OCI-LY1 (cell line): ENCODE measurements at regions not wholly inside any gene's neighbourhood (a gene's known extent, or its start where the extent isn't known, plus 50 kb on each side); places are given as distances from the start of the nearest gene placed in this dataset.

ENCODE experiments used
- H2AFZ ChIP-seq: fragments of 200-600 bp; sonication (generic), shearing (Covaris generic); 2 replicates; pipeline ENCODE4 v1.6.0; 2014; ENCODE audit warnings: antibody characterized with exemption, mild to moderate bottlenecking, low read length
- H3F3A ChIP-seq: fragments of 200-600 bp; sonication (generic), shearing (Covaris generic); 2 replicates; pipeline ENCODE4 v1.6.0; 2014; ENCODE audit warnings: mild to moderate bottlenecking, antibody characterized with exemption, low read length, moderate library complexity; ENCODE audit not compliant: insufficient read depth
- H3K27ac ChIP-seq: fragments of 200-600 bp; sonication (generic); 2 replicates; pipeline ENCODE4 v1.5.1; 2014; ENCODE audit warnings: low read length, mixed run types, mild to moderate bottlenecking, low read depth; ENCODE audit not compliant: poor library complexity, severe bottlenecking
- H3K27me3 ChIP-seq: fragments of 200-600 bp; sonication (generic); 2 replicates; pipeline ENCODE4 v1.6.0; 2014; ENCODE audit warnings: antibody characterized with exemption, mild to moderate bottlenecking, low read length, moderate library complexity; ENCODE audit not compliant: insufficient read depth
- H3K36me3 ChIP-seq: fragments of 200-600 bp; sonication (generic); 2 replicates; pipeline ENCODE4 v1.6.1; 2014; ENCODE audit warnings: mild to moderate bottlenecking, antibody characterized with exemption, low read length, moderate library complexity, mixed read lengths; ENCODE audit not compliant: insufficient read depth
- H3K4me1 ChIP-seq: fragments of 200-600 bp; sonication (generic); 2 replicates; pipeline ENCODE4 v1.5.1; 2014; ENCODE audit warnings: mild to moderate bottlenecking, low read length, moderate library complexity; ENCODE audit not compliant: insufficient read depth, severe bottlenecking
- H3K4me2 ChIP-seq: fragments of 200-600 bp; sonication (generic), shearing (Covaris generic); 2 replicates; pipeline ENCODE4 v1.6.1; 2014; ENCODE audit warnings: low read length
- H3K4me3 ChIP-seq: fragments of 200-600 bp; sonication (generic); 2 replicates; pipeline ENCODE4 v1.5.1; 2014; ENCODE audit warnings: low read length, low read depth, mild to moderate bottlenecking, mixed read lengths; ENCODE audit not compliant: poor library complexity, severe bottlenecking
- H3K79me2 ChIP-seq: fragments of 200-600 bp; shearing (Covaris generic); 2 replicates; pipeline ENCODE4 v1.6.1; 2016; ENCODE audit warnings: mixed run types, low read length, mixed read lengths; ENCODE audit not compliant: insufficient read depth
- H3K9ac ChIP-seq: fragments of 200-600 bp; sonication (generic), shearing (Covaris generic); 2 replicates; pipeline ENCODE4 v1.6.1; 2014; ENCODE audit warnings: mild to moderate bottlenecking, low read length, mixed read lengths
- H3K9me2 ChIP-seq: fragments of 200-600 bp; sonication (generic), shearing (Covaris generic); 2 replicates; pipeline ENCODE4 v1.6.1; 2014; ENCODE audit warnings: low read depth, mild to moderate bottlenecking, low read length, mixed read lengths
- H3K9me3 ChIP-seq: fragments of 200-600 bp; shearing (Covaris generic); 2 replicates; pipeline ENCODE4 v1.6.1; 2014; ENCODE audit warnings: low read length, mixed read lengths
- H4K20me1 ChIP-seq: fragments of 200-600 bp; sonication (generic), shearing (Covaris generic); 2 replicates; pipeline ENCODE4 v1.6.0; 2016; ENCODE audit warnings: mild to moderate bottlenecking, low read length; ENCODE audit not compliant: insufficient read depth
- CTCF ChIP-seq: fragments of 200-600 bp; sonication (generic), shearing (Covaris generic); IDR thresholded peaks from 2 replicates; pipeline ENCODE4 v1.5.1; 2017; ENCODE audit warnings: mild to moderate bottlenecking, antibody characterized with exemption, low read length, moderate library complexity, mixed read lengths
- EZH2 ChIP-seq: fragments of 200-600 bp; sonication (generic), shearing (Covaris generic); IDR thresholded peaks from 2 replicates; pipeline ENCODE4 v1.8.0; 2017; ENCODE audit warnings: borderline replicate concordance, mixed run types, mild to moderate bottlenecking, antibody characterized with exemption, low read length, moderate library complexity, mixed read lengths

GRCh38 chr5:67577424-67577823 lies 380.8 kb upstream of the CD180 start:
- H3K4me2 ChIP-seq = no peak overlapping the region
- H3F3A ChIP-seq = no peaks in the 10 kb centered on the region
- no peaks in the 10 kb centered on the region for H3K9me2 ChIP-seq
- H3K36me3 ChIP-seq = no peaks in the 10 kb centered on the region
- no peaks in the 10 kb centered on the region for H3K79me2 ChIP-seq
- H3K9ac ChIP-seq = no peak overlapping the region
- no peaks in the 10 kb centered on the region for H3K9me3 ChIP-seq
- H2AFZ ChIP-seq = no peak overlapping the region
- H3K27ac ChIP-seq = no peak overlapping the region
- TF ChIP-seq CTCF = no peak
- TF ChIP-seq EZH2 = no peak
- H3K27me3 ChIP-seq = no peaks in the 10 kb centered on the region
- no peak overlapping the region for H3K4me3 ChIP-seq
- no peaks in the 10 kb centered on the region for H4K20me1 ChIP-seq
- no peaks in the 10 kb centered on the region for H3K4me1 ChIP-seq

DNA sequence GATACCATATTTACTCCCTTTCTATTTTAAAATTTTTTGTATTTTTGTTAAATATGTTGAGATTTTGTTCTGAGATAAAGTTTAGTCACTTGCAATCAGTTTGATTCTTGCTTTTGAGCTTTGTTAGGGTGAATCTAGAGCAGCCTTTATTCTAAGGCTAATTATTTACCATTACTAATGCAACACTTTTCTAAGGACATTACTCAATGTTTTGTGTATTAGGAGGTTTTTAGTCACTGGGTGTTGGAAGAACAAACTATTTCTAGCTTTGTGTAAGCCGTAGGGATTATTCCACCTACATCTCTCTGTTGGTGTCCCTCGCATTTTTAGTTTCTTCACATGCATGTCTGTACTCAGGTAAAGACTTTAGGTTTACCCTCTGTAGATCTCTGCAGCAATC lies 379.5 kb upstream of the CD180 start:
- TF ChIP-seq CTCF (no peak), EZH2 (no peak)
- Histone ChIP-seq H3K4me3 (no peak overlapping the region), H2AFZ (no peak overlapping the region), H3K27ac (no peak overlapping the region), H3K9me3 (no peaks in the 10 kb centered on the region), H3K9ac (no peak overlapping the region), H3K36me3 (no peaks in the 10 kb centered on the region), H4K20me1 (no peaks in the 10 kb centered on the region), H3F3A (no peaks in the 10 kb centered on the region), H3K9me2 (no peaks in the 10 kb centered on the region), H3K79me2 (no peaks in the 10 kb centered on the region), H3K27me3 (no peaks in the 10 kb centered on the region), H3K4me2 (no peak overlapping the region), H3K4me1 (no peaks in the 10 kb centered on the region)

DNA sequence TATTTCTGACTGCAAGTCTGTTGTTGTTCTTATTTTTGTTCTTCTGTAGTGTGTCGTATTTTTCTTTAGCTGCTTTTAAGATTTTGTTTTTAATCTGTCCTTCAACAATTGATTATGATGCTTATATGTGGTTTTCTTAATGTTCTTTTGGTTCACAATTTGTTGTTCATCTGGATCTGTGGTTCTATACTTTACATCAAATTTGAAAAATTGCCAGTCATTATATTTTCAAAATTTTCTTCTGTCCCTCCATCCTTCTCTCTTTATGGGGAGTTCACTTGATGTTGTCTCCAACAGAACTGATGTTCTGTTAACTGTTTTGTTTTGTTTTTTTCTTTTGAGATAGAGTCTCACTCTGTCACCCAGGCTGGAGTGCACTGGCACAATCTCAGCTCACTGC lies 378.5 kb upstream of the CD180 start:
- Histone ChIP-seq H4K20me1 (no peaks in the 10 kb centered on the region), H3K4me2 (no peak overlapping the region), H3K27ac (no peak overlapping the region), H3K79me2 (no peaks in the 10 kb centered on the region), H3F3A (no peaks in the 10 kb centered on the region), H3K27me3 (no peaks in the 10 kb centered on the region), H3K4me3 (no peak overlapping the region), H3K9me3 (no peaks in the 10 kb centered on the region), H3K9me2 (no peaks in the 10 kb centered on the region), H2AFZ (no peak overlapping the region), H3K36me3 (no peaks in the 10 kb centered on the region), H3K4me1 (no peaks in the 10 kb centered on the region), H3K9ac (no peak overlapping the region)
- no peak for TF ChIP-seq CTCF
- no peak for TF ChIP-seq EZH2
